IPS-18c (cell line): ENCODE measurements at regions not wholly inside any gene's neighbourhood (a gene's known extent, or its start where the extent isn't known, plus 50 kb on each side); places are given as distances from the start of the nearest gene placed in this dataset.

Experiments
- H3K4me3 ChIP-seq: 2 replicates; pipeline ENCODE4 v1.7.0; 2013; ENCODE audit warnings: low read depth, mild to moderate bottlenecking, low read length, moderate library complexity; ENCODE audit not compliant: insufficient read depth
- H3K9me3 ChIP-seq: one replicate; pipeline ENCODE4 v1.6.1; 2013; ENCODE audit warnings: mild to moderate bottlenecking, low read length, moderate library complexity; ENCODE audit not compliant: control insufficient read depth, insufficient read depth

DNA sequence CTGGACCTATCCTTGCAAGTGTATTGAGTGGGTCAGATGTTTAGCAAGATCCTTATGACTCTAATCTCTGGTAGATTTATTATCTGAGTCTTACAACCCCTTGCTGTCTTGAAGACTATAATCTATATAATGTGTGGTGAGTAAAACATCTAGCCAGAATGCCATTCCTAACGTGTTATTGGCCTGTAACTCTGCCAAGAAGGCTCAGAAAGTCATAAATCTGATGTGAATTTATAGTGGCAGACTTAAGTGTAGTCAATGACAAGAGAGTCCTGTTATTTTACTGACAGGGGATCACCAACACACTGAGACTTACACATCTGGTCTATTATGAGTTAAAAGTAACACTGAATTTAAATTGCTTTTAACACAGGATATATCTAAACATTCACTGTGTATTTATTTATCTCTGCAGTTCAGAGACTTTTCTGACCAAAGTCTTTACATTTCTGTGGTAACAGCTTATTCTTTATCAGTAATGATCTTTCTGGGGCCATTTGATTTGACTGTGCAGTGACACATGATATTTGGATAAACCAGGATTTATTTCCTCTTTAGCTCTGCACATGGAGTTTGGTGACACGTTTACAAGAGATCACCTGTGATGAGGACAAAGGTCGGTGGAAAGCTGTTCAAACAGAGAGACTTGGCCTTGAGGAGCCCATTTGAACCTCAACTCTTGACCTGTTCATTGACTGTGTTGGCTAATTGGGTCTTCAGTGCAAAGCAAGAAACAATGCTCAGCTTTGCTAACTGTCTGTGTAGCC, 415.8 kb downstream of the STIM2 start:
- Histone ChIP-seq H3K4me3 (no peak overlapping the region), H3K9me3 (no peaks in the 10 kb centered on the region)

DNA sequence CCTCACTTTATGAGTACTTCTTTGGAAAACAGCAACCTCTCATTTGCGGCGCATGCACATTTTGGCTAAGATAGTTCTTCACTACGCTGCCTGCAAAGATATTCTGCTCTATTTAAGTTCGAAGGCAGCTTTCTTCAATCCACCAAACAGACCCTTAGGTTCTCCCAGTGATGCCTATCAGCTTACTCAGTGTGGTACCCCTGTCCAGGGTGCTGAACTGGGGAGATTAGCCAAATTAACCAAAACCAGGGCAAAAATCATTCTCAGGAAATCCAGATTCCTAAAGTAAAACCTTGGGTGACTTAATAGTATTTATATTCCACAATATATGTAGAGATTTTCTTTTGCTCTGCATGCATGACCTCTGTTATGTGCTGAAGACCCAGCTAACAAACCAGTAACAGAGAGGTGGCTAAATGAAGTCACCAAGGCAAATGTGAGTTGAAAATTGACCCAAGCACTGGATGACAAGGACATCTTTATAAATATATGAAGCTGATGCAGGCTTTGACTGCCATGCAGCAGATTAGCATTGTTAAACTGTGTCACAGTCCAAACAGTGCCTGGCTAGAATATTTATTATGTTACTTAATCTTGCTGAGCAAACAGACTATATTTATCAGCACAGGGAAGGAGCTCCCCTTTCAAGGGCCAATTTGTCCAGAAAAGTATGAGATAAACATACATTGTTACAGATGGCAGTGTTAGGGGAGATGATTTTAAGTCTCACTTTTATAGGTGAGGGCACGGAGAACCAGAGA, 418.2 kb downstream of the STIM2 start:
- H3K4me3 ChIP-seq = no peak overlapping the region

DNA sequence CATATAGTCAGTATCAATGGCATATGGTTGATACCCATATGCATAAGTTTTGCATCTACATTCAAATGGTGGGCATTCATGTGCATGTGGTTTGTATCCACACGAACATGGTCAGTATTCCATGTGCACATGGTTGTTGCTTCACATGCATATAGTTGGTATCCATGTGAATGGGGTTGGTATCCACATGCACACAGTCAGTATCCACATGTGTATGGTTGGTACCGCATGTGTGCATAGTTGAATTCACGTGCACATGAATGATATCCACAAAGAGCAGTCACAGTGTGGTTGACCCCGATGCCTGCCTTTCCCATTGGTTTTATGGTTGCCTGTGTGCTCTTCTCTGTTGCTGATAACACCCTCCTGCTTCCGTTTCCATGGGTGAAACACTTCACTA, 427.9 kb downstream of the STIM2 start:
- H3K4me3 ChIP-seq = no peak overlapping the region
- H3K9me3 ChIP-seq = no peaks in the 10 kb centered on the region

More for the DNA sequence above, 418.2 kb downstream of the STIM2 start:
- H3K9me3 ChIP-seq = no peaks in the 10 kb centered on the region

DNA sequence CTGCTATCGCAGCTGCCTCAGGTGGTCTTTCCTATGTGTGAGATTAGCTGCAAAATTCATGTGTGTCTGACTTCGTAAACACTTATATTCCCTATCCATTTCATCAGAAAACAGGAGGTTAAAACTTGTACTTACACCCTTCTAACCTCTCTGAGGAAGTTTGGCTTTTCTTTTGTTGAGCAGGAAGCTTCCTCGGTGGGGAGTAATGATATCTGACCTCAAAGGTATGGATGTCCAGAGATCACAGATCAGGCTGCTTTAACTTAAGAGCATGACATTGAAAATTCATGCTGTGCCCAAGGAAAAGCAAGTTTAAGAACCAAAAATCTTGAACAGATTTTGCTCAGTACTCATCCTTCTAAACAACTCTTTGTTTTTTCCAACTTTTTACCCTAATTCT, 429.1 kb downstream of the STIM2 start:
- Histone ChIP-seq H3K9me3 (no peaks in the 10 kb centered on the region), H3K4me3 (no peak overlapping the region)

DNA sequence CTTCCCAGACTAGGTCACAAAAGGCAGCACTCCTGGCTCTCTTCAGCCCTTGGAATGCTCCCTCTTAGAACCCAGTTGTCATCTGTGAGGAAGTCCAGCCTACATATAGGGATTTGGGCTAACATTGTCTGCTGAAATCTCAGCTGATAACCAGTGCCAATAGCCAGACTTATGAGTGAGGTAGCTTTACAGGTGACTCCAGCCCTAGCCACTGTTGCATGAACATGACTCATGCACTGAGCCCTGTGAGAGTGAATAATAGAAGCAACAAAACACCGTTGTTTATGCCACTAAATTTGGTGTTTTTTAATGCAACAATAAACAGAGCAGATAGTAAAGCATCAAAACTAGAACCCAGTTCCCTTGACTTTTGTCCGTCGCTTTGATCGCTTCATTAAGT, 433.2 kb downstream of the STIM2 start:
- Histone ChIP-seq H3K4me3 (no peak overlapping the region; the same call in 1 of the 2 replicates), H3K9me3 (no peaks in the 10 kb centered on the region)

DNA sequence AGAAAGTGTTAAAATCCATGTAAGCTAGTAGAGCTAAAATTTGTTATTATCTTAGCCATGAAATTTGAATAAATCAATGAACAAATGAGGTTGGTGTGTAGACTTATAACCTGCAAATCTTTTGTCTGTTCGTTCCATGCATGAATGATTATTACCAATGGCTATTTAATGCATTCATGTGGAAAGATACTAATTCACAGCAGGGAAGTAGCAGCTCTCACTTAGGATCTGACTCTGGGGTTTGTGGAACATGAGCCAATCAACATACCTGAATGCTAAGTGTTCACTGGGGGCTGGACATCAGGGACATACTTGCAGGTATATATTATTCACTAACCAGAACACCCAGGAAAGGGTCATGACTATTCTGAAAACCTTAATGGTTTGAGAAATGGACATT, 444.1 kb downstream of the STIM2 start:
- H3K9me3 ChIP-seq = peaks cover 4% of the 10 kb centered on the region
- H3K4me3 ChIP-seq = no peak overlapping the region

DNA sequence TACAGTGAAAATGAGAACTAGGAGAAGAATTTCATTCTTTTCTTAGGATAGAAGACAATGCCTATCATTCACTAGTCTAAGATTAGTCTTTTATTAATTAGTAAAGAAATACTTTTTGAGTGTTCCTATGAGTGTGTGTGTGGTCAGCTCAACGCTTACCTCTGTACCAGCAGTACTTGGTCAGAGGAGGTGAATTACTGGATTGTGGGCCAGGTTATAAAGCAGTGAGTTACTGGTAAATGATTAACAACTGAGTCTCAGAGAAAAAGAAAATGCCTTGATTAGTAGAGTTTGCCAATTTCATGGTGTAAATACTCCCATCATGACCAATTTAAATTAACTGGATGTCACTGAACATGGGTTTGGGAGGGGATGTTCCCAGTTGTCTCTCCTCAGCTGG, 444.6 kb downstream of the STIM2 start:
- Histone ChIP-seq H3K9me3 (peaks cover 4% of the 10 kb centered on the region), H3K4me3 (no peak overlapping the region)

DNA sequence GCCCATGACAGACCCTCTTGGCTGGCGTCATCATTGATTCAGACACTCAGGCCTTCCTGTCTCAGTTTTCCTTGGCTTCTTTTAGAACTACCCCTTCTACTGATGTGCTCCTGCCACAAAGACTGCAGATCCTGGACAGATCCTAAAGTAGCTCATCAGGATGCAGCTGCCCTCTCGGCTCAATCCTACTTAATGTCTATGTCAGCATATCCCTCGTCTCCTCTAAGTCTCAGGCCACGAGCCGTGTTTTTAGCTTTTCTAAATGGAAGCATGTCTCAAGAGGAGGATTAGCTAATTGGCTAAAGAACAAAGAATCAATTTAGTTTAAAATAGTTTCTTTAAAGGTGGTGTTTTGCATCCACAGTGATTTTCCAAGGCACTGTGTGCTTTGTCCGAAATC, 447.7 kb downstream of the STIM2 start:
- Histone ChIP-seq H3K4me3 (no peak overlapping the region), H3K9me3 (no peaks in the 10 kb centered on the region)

DNA sequence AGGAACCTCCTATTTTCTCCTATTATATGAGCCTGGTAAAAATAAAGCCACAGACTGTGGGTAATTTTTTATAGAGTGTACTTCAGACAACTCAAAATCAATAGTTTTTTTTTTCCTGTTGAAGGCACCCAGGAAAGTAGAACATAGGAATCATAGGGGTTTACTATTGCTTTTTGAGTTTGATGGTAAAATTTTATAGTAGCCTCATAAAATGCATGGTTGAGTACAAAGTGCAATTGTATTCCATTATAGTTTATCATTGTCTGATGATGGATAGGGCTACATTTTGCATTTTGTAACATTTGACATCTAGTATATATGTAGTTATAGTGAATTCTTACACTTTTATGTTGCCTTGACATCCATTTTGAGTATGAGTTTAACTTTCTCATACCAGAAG, 455.0 kb downstream of the STIM2 start:
- no peaks in the 10 kb centered on the region for H3K9me3 ChIP-seq
- no peak overlapping the region for H3K4me3 ChIP-seq

DNA sequence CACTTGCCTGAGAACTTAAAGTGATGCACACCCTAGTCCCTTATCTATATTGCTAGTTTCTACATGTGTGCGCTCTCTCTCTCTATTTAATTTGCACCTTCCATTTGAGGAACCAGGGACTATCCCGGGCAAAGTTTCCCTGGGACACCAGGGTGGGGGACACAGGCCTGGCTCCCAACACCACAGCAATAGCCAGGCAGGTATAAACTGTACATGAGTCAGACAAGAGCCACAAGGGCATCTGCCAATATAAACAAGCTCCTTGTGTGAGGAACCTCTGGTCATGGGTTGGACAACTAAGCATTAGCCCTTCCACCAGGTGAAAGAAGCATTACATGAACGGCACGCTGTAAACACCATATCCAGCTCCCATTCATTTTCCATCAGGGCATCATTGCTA, 455.5 kb downstream of the STIM2 start:
- Histone ChIP-seq H3K9me3 (no peaks in the 10 kb centered on the region), H3K4me3 (no peak overlapping the region)

DNA sequence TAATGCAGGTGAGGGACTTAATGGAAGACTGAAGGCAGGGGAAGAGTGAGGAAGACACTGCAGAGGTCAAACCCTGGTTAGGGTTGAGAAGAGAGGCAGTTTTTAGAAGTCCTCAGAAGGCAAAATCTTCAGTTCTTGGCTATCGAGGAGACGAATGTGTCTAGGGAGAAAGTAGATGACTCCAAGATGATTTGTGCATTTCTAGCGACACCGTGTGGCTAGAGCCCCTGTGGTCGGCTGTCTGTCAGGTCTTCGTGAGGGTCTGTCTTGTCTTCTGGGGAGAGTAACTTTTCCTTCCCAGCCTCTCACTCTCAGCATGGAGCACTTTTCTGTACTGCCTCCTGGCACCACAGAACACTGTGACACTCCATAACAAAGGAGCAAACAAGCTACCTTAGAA, 458.1 kb downstream of the STIM2 start:
- Histone ChIP-seq H3K9me3 (no peaks in the 10 kb centered on the region), H3K4me3 (no peak overlapping the region)

DNA sequence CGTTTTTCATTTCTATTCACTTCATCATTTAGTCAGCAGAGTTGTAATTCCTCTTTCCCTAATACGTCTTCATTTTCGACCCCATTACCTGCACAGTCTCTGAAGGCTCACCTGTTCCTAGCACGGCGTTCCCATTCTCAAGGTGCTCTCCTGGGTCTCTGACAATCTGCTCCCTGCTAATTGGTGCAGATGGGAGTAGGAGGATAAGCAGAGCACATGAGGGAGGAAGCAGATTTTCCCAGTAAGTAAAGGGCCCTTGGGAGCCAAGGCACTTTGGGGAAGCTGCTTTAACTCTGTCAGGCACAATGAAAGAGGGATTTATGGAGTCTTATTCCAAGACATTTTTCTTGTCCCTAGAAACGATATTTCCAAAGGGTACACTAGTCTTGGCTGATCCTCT, 466.4 kb downstream of the STIM2 start:
- no peak overlapping the region for H3K4me3 ChIP-seq
- no peaks in the 10 kb centered on the region for H3K9me3 ChIP-seq

DNA sequence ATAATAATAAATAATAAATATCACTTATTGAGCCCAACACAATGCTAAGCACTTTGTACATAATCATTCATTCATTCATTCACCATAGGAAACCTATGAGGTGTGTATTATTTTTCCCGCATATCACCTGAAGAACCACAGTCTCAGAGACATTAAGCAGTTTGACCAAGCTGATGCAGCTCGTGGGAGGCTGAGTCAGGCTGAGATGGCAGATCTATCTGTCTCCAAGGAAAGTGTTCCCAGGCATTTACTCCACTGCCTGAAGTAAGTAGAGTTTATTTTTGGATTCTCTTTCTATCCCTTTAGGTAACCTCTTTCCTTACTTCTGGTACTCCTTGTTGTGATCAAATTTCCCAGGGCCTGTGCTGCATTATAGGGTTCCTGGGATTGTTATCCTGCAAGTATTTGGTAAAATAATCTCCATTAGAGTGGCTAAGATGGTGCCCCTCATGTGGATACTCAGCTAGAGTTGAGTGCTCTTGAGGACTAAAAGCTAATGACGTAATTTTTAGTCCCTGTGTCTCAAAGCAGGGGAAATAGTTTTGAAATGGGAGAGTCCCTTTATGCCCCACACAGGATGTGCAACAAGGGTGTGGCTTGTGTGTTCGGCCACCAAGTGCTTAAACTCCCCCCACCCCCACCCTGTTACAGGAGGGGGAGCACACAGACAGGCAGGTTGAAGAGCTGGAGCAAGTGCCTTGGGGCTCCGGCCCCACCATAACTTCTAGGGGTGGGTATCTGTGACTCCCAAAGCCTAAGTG, 467.0 kb downstream of the STIM2 start:
- Histone ChIP-seq H3K9me3 (no peaks in the 10 kb centered on the region), H3K4me3 (no peak overlapping the region; the same call in 1 of the 2 replicates)

DNA sequence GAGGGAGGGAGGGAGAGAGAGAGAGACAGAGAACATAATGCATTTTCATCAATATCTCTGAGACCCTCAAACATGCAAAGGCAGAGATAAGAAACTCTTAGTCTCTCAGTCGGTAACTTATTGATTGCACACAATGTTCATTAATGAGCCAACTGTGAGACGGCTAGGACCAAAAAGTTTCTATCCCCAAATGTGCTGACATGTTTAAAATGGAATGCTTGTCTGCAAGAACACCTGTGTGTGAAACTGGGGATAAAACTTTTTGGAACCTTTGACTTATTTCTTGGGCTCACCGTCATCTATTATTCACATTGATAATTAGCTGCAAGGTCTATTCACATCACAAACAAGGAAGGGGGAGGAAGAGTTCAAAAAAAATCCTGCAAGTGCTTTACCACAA, 477.9 kb downstream of the STIM2 start:
- no peak overlapping the region for H3K4me3 ChIP-seq
- no peaks in the 10 kb centered on the region for H3K9me3 ChIP-seq

DNA sequence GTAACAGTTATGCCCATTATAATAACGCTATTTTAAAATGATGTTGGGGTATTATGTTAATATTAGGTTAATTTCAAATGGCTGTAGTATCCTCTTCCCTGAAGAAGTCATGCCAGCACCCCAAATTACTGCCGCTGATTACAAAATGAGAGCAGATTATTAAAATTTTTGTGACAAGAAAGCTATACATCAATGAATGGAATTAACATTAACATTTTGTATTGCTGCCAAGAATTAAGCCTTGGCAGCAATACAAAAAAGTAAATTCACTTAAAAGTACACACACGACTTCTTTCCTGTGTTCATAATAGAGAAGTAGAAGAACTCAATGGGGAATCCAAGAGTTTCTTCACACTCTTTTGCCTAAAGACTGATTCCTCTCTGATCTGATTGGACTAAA, 482.8 kb downstream of the STIM2 start:
- H3K4me3 ChIP-seq = no peak overlapping the region
- H3K9me3 ChIP-seq = no peaks in the 10 kb centered on the region

DNA sequence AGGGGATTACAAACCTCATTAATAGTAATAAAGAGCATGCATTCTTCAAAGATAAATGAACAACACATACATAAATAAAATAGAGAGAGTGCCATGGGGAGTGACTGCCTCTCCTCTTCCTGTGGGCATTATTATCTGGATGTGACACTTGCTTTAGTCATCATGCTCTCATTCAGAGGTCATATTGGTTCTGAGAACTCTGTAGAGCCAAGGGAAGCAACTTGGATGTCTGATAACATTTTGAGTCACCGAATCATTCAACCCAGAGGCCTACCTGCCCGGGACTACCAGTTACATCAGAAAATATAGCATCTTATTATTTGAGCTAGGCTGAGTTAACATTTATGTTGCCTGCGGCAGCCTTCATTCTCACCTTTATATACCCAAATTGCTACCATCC, 489.5 kb downstream of the STIM2 start:
- Histone ChIP-seq H3K9me3 (no peaks in the 10 kb centered on the region), H3K4me3 (no peak overlapping the region)

DNA sequence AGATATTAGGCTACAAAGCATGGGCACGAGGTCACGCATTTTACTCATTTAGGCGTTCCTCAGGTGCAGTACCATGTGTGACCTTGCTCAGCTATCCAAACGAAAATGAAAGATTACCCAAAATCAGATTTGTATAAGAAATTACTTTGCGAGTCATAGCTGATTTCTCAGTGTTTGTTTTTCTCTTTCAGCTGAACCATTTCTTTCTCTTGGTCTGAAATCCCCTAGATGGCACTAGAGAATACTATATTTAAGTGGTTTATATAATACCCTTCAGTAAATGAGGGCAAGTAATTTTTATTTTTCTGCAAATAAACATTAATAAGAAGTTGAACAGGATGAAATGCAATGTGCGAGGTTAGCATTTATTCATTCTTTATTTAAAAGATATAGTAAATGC, 496.6 kb downstream of the STIM2 start:
- no peaks in the 10 kb centered on the region for H3K9me3 ChIP-seq
- H3K4me3 ChIP-seq = no peak overlapping the region

DNA sequence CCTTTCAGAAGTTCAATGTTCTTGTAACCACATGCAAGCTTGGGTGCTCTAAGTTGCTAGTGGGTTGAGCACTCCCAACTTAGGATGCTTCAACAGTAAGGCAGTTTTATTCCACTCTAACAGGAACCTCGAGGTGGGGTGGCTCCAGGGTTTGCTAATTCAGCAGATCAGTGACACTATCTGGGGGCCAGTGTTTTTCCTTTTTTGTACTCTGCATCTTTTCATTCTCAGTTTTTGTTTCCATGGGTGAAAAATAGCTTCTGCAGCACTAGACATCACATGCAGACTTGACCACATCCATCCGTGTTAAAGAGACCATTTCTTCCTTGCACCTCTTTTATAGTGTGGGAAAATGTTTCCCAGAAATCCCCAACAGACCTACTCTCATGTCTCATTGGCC, 497.6 kb downstream of the STIM2 start:
- no peaks in the 10 kb centered on the region for H3K9me3 ChIP-seq
- no peak overlapping the region for H3K4me3 ChIP-seq
